Osteocyte (in vitro differentiated cells): ENCODE measurements at regions not wholly inside any gene's neighbourhood (a gene's known extent, or its start where the extent isn't known, plus 50 kb on each side); places are given as distances from the start of the nearest gene placed in this dataset.

Experiments
- DNase-seq: peaks from one replicate; pipeline ENCODE4 v3.0.0; 2021; ENCODE audit warnings: mixed read lengths; ENCODE audit not compliant: unreplicated experiment; ENCODE audit errors: extremely low spot score
- H3K27ac Mint-ChIP-seq: one replicate; pipeline ENCODE4 v1.8.0; 2021; ENCODE audit warnings: mild to moderate bottlenecking, mixed read lengths; ENCODE audit not compliant: unreplicated experiment
- H3K27me3 Mint-ChIP-seq: one replicate; pipeline ENCODE4 v1.8.0; 2021; ENCODE audit warnings: mixed read lengths; ENCODE audit not compliant: unreplicated experiment
- H3K36me3 Mint-ChIP-seq: one replicate; pipeline ENCODE4 v1.8.0; 2021; ENCODE audit warnings: mixed read lengths; ENCODE audit not compliant: unreplicated experiment
- H3K4me1 Mint-ChIP-seq: one replicate; pipeline ENCODE4 v1.8.0; 2021; ENCODE audit warnings: mixed read lengths; ENCODE audit not compliant: unreplicated experiment
- H3K4me3 Mint-ChIP-seq: one replicate; pipeline ENCODE4 v1.8.0; 2021; ENCODE audit warnings: mild to moderate bottlenecking, moderate library complexity, mixed read lengths; ENCODE audit not compliant: unreplicated experiment
- H3K9me3 Mint-ChIP-seq: one replicate; pipeline ENCODE4 v1.8.0; 2021; ENCODE audit warnings: mixed read lengths; ENCODE audit not compliant: unreplicated experiment
- CTCF ChIP-seq: fragments of 200-600 bp; sonication (generic); IDR thresholded peaks from 2 replicates; pipeline ENCODE4 v1.5.0; 2021; ENCODE audit warnings: antibody characterized with exemption, mild to moderate bottlenecking, moderate library complexity

GRCh38 chr20:39152126-39152525 is 190.0 kb downstream of the DHX35 start:
- Mint-ChIP-seq H3K4me1 (no peaks in the 10 kb centered on the region), H3K4me3 (no peak overlapping the region), H3K27me3 (peaks cover 3% of the 10 kb centered on the region), H3K27ac (no peak overlapping the region), H3K36me3 (no peaks in the 10 kb centered on the region), H3K9me3 (no peaks in the 10 kb centered on the region)
- no peak for TF ChIP-seq CTCF
- no peak for DNase-seq

- no peak for DNase-seq
- no peak overlapping the region for H3K4me3 Mint-ChIP-seq
- H3K4me1 Mint-ChIP-seq: no peaks in the 10 kb centered on the region
- H3K27me3 Mint-ChIP-seq: peaks cover 3% of the 10 kb centered on the region
- no peak for TF ChIP-seq CTCF
- H3K27ac Mint-ChIP-seq: no peak overlapping the region
- H3K9me3 Mint-ChIP-seq: no peaks in the 10 kb centered on the region
- H3K36me3 Mint-ChIP-seq: no peaks in the 10 kb centered on the region
Measured at GRCh38 chr20:39150501-39150900, 188.4 kb downstream of the DHX35 start.

- no peak overlapping the region for H3K4me3 Mint-ChIP-seq
- H3K27me3 Mint-ChIP-seq: no peaks in the 10 kb centered on the region
- H3K36me3 Mint-ChIP-seq: no peaks in the 10 kb centered on the region
- no peak overlapping the region for H3K27ac Mint-ChIP-seq
- no peaks in the 10 kb centered on the region for H3K4me1 Mint-ChIP-seq
- no peaks in the 10 kb centered on the region for H3K9me3 Mint-ChIP-seq
- no peak for DNase-seq
- no peak for TF ChIP-seq CTCF
Measured at GRCh38 chr20:39146394-39146793, 184.2 kb downstream of the DHX35 start.

- Mint-ChIP-seq H3K36me3 (no peaks in the 10 kb centered on the region), H3K4me1 (no peaks in the 10 kb centered on the region), H3K9me3 (no peaks in the 10 kb centered on the region), H3K27ac (no peak overlapping the region), H3K27me3 (no peaks in the 10 kb centered on the region), H3K4me3 (no peak overlapping the region)
- TF ChIP-seq CTCF: no peak
- DNase-seq: no peak
Measured at GRCh38 chr20:39145921-39146320, 183.8 kb downstream of the DHX35 start.

GRCh38 chr20:39144757-39145156 is 182.6 kb downstream of the DHX35 start:
- Mint-ChIP-seq H3K27me3 (no peaks in the 10 kb centered on the region), H3K4me1 (no peaks in the 10 kb centered on the region), H3K4me3 (no peak overlapping the region), H3K36me3 (no peaks in the 10 kb centered on the region), H3K9me3 (no peaks in the 10 kb centered on the region), H3K27ac (no peak overlapping the region)
- TF ChIP-seq CTCF: no peak
- DNase-seq: no peak
